Uterus (tissue), 2 donors: ENCODE measurements at regions not wholly inside any gene's neighbourhood (a gene's known extent, or its start where the extent isn't known, plus 50 kb on each side); places are given as distances from the start of the nearest gene placed in this dataset.

Experiments used
- CTCF ChIP-seq, 4 experiments: fragments of 200-600 bp in 2 of 4; fragments of 450-650 bp in 2 of 4; sonication (generic) in 2 of 4; IDR thresholded peaks; one replicate each; pipeline ENCODE4 v1.5.1; 2016 to 2019; ENCODE audit warnings: antibody characterized with exemption in 4 of 4, mild to moderate bottlenecking in 2 of 4, moderate library complexity in 1 of 4
- POLR2A ChIP-seq, 2 donors: fragments of 450-650 bp; IDR thresholded peaks; one replicate each; pipeline ENCODE4 v1.6.1; 2016; ENCODE audit warnings: antibody characterized with exemption in 2 of 2, mild to moderate bottlenecking in 1 of 2, moderate library complexity in 1 of 2

- TF ChIP-seq POLR2A (IDR thresholded peaks at IDR 0.05), result no peak
- TF ChIP-seq CTCF (IDR thresholded peaks at IDR 0.05), result no peak
These were observed 154.8 kb downstream of the RPS12 start for GRCh38 chr6:132969196-132969595.
